GM21619 (cell line): ENCODE measurements at regions not wholly inside any gene's neighbourhood (a gene's known extent, or its start where the extent isn't known, plus 50 kb on each side); places are given as distances from the start of the nearest gene placed in this dataset.

Source experiments
- ATAC-seq: cut with Tn5 transposase; IDR thresholded peaks from one replicate; pipeline ENCODE4 v1.9.1; 2021; ENCODE audit not compliant: unreplicated experiment

DNA sequence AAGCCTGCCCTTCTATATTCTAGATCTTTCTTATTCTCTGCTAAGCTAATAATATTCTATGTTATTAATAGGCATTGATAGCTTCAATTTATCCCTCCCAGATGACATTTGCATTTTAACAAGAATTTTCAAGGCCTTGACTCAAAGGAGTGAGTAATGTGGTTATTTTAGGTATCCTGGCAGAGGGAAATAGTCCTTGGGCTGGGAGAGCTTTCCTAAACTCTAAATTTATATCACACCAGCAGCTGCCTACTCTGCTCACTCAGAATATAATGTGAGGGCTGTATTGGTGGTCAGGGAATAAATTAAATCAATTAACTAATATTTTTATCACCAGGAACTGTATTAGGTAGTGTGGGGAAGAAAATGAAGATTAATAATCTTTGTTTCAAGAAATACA lies 74.8 kb upstream of the ADAM23 start:
- ATAC-seq, result no peak

DNA sequence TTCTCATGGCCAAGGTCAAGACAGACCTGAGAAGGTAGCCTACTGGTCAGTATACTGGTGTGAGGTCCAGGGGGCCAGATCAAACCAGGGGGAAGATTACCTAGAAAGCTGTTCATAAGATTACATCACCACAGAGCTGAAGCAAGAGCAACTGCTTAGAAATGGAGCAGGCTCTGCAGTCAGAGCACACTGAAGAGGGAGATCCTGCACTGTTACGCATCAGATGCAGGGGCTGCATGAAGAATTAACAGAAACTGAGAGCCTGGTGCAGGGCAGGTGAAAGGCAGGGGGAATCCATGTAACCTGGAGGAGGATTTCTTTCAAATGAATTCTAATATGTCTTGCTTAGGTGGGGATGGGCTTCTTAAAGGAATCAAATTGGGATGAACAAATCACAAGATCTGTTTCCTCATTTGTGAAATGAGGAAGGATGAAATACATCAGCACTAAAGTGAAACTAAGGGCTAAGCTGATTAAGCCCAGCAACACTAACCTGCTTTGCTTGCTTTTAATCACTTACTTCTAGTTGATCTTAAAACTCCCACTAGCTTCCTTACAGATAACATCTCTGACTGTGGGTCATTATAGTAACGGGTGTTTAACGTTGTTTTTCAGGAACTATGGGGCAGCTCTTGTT lies 74.3 kb upstream of the ADAM23 start:
- ATAC-seq, result no peak

DNA sequence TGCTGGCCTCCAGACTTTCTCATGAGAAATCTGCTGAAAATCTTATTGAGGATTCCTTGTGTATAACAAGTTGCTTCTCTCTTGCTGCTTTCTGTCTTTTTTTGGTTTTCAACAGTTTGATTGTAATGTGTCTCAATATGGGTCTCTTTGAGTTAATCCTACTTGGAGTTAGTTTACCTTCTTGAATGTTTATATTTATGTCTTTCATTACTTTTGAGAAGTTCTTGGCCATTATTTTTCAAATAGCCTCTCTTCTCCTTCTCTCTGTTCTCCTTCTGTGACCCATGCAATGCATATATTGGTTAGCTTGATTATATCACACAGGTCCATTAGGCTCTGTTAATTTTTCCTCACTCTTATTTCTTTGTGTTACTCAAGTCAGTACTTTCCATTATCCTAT lies 67.4 kb upstream of the ADAM23 start:
- no peak for ATAC-seq

DNA sequence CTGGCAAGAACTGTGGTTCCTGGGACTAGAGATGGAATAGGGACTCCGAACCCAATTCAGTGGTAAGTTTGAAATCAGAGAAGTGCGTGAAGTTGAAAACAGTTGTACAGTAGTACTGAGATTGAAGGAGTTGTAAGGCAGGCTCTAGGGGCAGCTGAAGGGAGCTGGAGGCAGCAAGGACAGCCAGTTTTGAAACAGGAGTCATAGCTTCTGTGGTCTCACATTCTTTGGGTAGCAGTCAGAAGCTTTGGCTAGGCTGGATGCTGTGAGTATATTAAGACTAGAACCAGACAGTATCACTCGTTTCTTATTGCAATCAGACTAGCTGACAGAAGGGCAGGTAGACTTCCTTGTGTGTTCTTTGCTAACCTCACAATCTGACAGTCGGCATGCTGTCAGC lies 64.5 kb upstream of the ADAM23 start:
- no peak for ATAC-seq

GRCh38 chr2:206379266-206379665 lies 64.1 kb upstream of the ADAM23 start:
- ATAC-seq, result no peak

DNA sequence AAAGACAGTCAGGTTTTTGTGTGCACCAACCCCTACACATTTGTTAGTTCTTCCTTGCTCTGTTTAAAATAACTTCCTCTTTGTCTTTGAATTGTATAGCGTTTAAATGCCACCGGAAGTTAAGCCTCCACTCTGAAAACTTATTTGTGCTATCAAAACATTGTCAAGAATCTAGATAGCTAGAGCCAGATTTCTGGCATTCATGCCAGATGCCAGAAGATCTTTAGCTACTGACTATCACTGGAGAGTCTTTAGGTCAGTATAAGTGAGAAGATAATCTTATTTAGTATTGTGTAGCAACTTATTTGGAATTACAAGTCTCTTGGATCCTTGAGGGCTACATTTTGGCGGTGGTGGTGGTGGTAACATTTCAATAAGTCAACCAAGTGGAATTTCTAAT lies 63.4 kb upstream of the ADAM23 start:
- no peak for ATAC-seq

- no peak for ATAC-seq
Measured at GRCh38 chr2:206381881-206382280, 61.5 kb upstream of the ADAM23 start.

DNA sequence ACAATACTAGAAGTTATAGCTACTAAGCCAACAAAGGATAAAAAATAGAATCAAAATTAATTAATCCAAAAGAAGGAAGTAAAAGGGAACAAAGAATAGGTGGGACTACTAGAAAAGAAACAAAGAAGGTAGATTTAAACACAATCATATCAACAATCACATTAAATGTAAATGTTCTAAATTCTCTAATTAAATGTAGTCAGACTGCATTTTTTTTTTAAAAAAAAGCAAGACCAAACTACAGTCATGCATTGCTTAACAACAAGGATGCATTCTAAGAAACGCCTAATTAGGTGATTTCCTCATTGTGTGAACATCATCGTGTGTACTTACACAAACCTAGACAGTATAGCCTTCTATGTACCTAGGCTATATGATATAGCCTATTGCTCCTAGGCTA lies 59.7 kb upstream of the ADAM23 start:
- no peak for ATAC-seq

DNA sequence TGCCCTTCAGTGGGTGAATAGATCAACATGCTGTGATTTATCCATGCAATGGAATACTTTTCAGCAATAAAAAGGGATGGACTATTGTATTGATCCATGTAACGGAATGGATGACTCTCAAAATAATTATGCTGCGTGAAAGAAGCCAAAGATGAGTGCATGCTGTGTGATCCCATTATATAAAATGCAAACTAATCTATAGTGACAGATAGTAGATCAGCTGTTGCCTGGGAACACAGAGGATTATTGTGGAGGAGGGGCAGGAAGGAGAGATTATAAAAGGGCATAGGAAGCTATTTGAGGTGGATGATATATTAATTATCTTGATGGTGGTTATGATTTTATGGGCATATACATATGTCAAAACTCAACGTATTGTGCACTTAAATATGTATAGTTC lies 55.5 kb upstream of the ADAM23 start:
- ATAC-seq, result no peak

DNA sequence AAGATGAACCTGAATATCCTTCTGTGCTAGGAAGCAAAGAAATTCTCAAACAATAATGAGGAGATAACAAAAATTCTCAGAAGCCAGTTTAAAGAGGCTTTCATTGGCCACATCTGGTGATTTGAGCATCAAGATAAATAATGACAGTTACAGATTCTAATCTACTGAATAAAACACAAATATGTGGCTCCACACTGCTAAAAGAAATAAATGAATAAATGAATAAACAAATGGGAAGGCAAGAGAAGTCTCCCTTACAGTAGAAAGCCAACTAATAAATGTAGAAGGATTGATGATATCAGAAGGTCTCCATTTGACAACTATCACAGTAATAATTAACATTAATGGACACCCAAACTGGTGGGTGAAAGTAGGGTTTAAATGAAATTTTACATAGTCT lies 54.6 kb upstream of the ADAM23 start:
- ATAC-seq, result no peak

- no peak for ATAC-seq
Measured at GRCh38 chr2:206389164-206389563, 54.2 kb upstream of the ADAM23 start.

- no peak for ATAC-seq
Measured at GRCh38 chr2:206390181-206390580, 53.2 kb upstream of the ADAM23 start.

DNA sequence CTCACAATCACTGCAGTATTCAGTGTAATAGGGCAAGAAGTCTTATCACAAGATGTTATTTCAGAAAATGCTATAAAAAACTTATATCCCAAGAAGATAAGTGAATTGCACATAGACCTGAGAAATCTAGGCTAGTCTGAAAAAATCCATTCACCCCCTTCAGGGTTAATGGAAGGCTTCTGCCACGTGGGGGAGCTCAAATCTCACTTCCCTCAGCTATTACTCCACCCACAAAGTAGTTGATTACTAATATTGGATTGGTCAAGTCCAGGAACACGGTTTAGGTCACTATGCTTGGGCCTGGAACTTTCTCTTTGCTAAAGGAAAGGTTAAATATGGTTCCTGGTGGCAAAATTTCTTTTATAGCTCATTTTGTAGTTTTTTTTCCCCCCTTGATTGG lies 51.2 kb upstream of the ADAM23 start:
- ATAC-seq, result peak; percentile 100
